Progenitor cell of endocrine pancreas (in vitro differentiated cells): ENCODE measurements at regions not wholly inside any gene's neighbourhood (a gene's known extent, or its start where the extent isn't known, plus 50 kb on each side); places are given as distances from the start of the nearest gene placed in this dataset.
"Not testable (repeated sequence)": the region's sequence is repeated elsewhere in the genome, so short reads cannot be mapped to it uniquely, and the experiment has no call there.

Source experiments
- DNase-seq: peaks from one replicate; pipeline ENCODE4 v3.0.0; 2021; ENCODE audit warnings: low spot score; ENCODE audit not compliant: unreplicated experiment
- H3K27ac Mint-ChIP-seq: 2 replicates; pipeline ENCODE4 v1.8.0; 2021; ENCODE audit warnings: mild to moderate bottlenecking, moderate library complexity, mixed read lengths
- H3K27me3 Mint-ChIP-seq: 2 replicates; pipeline ENCODE4 v1.8.0; 2021; ENCODE audit warnings: mixed read lengths
- H3K36me3 Mint-ChIP-seq: 2 replicates; pipeline ENCODE4 v1.8.0; 2022; ENCODE audit warnings: mixed read lengths; ENCODE audit not compliant: insufficient read depth
- H3K4me1 Mint-ChIP-seq: 2 replicates; pipeline ENCODE4 v1.8.0; 2021; ENCODE audit warnings: low read depth, mixed read lengths
- H3K4me3 Mint-ChIP-seq: 2 replicates; pipeline ENCODE4 v1.8.0; 2021; ENCODE audit warnings: low read depth, mild to moderate bottlenecking, moderate library complexity, mixed read lengths
- H3K9me3 Mint-ChIP-seq: 2 replicates; pipeline ENCODE4 v1.8.0; 2021; ENCODE audit warnings: low read depth, mixed read lengths
- CTCF ChIP-seq: fragments of 200-600 bp; sonication (generic); IDR thresholded peaks from one replicate; pipeline ENCODE4 v1.5.0; 2021; ENCODE audit warnings: antibody characterized with exemption, mild to moderate bottlenecking; ENCODE audit not compliant: unreplicated experiment

DNA sequence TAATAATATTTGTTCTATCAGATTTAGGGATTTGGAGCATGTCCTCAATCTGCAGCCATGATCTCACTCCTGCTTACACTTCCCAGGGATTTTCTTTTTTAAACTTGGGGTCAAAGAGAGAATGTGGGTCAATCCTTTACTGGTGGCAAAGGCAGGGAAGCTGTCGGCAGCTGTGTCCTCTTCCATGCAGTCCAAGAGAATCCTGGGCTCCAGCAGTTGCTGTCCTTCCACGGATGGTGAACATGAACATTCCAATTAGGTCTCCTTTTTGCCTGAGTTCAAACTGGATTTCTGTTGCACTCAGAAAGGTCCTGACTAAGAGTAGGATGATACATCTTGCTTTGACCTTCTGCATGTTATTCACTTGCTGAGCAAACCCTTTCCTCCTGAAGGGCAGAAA is 73.9 kb downstream of the ARL6IP4 start:
- Mint-ChIP-seq H3K27me3 (peaks cover 24% of the 10 kb centered on the region), H3K4me3 (no peak overlapping the region)

DNA sequence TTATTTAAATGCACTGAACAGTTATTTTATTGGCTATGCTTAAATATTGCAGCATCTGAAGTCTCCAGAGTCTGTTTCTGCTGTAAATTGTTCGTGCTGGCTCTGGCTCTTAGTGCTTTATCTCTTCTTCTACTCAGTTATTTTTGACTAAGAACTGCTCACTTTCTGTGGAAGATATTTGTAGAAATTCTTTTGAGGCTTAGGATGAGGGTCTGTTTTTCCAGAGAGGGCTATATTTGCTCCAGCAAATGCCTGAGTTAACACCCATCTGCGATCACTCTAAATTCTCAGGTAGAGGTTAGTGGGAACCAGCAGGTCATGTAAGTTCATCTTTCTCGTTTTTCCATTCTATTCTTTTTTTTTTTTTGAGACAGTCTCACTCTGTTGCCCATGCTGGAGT is 71.1 kb downstream of the ARL6IP4 start:
- Mint-ChIP-seq H3K4me1 (no peaks in the 10 kb centered on the region), H3K27me3 (peaks cover 27% of the 10 kb centered on the region), H3K4me3 (no peak overlapping the region), H3K36me3 (no peaks in the 10 kb centered on the region), H3K9me3 (no peaks in the 10 kb centered on the region), H3K27ac (no peak overlapping the region)
- no peak for TF ChIP-seq CTCF
- DNase-seq, result no peak

More for the DNA sequence above, 73.9 kb downstream of the ARL6IP4 start:
- Mint-ChIP-seq H3K27ac (no peak overlapping the region), H3K4me1 (no peaks in the 10 kb centered on the region), H3K36me3 (no peaks in the 10 kb centered on the region), H3K9me3 (no peaks in the 10 kb centered on the region)
- no peak for DNase-seq
- no peak for TF ChIP-seq CTCF

DNA sequence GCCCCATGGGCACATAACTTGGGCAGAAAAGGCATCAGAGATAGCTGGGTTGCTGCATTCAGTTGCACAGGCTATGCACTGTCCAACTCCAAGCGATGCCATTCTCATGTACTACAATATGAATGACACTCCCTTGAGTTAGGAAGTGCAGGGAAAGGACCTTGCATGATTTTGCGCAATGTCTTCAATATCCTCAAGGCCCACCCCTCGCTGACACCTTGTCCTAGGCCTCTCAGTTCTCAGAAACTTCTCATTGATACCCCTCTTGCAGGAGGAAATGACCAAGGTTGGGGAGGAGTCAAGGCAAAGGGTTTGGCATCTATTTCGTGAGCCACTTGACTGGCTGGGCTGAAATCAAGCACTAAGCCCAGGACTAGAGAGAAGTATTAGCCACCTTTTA is 70.4 kb downstream of the ARL6IP4 start:
- DNase-seq, result no peak
- Mint-ChIP-seq H3K27me3 (peaks cover 27% of the 10 kb centered on the region), H3K4me1 (no peaks in the 10 kb centered on the region), H3K9me3 (no peaks in the 10 kb centered on the region), H3K4me3 (no peak overlapping the region), H3K27ac (no peak overlapping the region), H3K36me3 (no peaks in the 10 kb centered on the region)
- TF ChIP-seq CTCF, result no peak

DNA sequence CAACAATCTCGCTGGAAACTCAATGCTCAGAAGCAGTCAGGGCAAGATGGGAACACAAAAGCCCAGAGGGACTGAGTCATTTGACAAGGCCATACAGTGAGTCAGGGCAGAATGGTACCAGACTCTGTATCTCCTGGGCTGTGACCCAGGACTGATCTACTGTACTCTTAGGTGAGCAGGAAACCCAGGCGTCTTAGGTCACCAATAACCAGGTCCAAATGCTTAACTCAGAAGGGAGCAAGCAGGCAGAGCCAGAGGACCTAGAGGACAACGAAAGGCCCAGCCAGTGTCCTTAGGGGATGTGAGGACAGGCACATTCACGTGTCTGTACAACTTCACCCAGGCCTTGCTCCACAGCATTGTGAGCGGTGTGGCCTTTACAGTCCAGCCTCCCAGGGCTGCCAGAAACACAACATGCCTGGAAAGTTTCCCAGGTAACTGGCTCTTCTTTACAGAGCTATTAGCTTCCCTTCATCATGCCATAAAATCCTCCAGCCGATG is 69.9 kb downstream of the ARL6IP4 start:
- Mint-ChIP-seq H3K9me3 (no peaks in the 10 kb centered on the region), H3K27me3 (peaks cover 22% of the 10 kb centered on the region), H3K4me1 (no peaks in the 10 kb centered on the region), H3K27ac (no peak overlapping the region), H3K4me3 (no peak overlapping the region), H3K36me3 (no peaks in the 10 kb centered on the region)
- no peak for TF ChIP-seq CTCF
- DNase-seq, result no peak

DNA sequence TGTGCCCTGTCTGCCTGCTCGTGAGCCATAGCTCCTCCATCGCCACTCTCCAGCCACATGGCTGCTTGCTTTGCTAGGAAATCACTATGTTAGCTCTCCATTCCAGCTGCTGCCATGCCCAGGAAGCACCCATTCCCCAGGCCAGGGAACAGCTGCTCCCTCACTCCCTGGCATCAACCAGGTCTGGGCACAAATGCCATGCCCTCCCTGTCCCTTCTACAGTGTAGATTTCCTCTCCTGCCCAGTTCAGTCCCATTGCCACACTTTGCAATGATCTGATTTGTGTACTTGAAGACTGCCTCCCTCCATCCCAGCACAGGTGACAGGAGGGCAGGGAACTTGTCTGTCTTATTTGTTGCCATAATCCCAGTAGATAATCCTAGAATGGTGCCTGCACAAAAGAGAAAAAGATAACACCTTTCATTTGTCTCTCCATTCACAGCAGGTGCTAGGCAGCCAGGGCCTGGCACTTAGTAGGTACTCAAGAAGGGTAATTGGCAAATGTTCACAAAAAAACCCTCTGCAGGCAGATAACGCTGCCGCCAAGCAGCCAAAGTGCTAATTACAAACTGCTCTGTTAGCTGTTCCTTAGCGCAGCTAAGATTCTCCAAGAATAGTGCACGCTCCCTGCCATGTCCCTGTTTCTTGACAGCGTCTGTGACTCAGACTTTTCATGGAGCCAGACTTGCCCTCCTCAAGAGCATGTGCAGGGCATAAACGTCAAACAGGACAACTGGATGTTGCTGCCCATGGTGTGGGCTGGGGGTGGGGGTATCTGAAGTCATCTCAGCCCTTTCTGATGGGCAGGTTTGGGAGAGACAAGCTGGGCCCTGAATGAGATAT is 69.1 kb downstream of the ARL6IP4 start:
- no peak for TF ChIP-seq CTCF
- Mint-ChIP-seq H3K4me3 (no peak overlapping the region), H3K27ac (no peak overlapping the region), H3K36me3 (no peaks in the 10 kb centered on the region), H3K27me3 (peaks cover 27% of the 10 kb centered on the region), H3K4me1 (no peaks in the 10 kb centered on the region), H3K9me3 (no peaks in the 10 kb centered on the region)
- no peak for DNase-seq

- DNase-seq, H3K9me3 Mint-ChIP-seq, H3K4me1 Mint-ChIP-seq, H3K27ac Mint-ChIP-seq, H3K4me3 Mint-ChIP-seq, H3K36me3 Mint-ChIP-seq: not testable (repeated sequence)
- H3K27me3 Mint-ChIP-seq, result peaks cover 27% of the 10 kb centered on the region
Measured at GRCh38 chr12:123047892-123048291, 67.4 kb downstream of the ARL6IP4 start.
